HCT116 (cell line): ENCODE measurements at regions not wholly inside any gene's neighbourhood (a gene's known extent, or its start where the extent isn't known, plus 50 kb on each side); places are given as distances from the start of the nearest gene placed in this dataset.
"Not testable (repeated sequence)": the region's sequence is repeated elsewhere in the genome, so short reads cannot be mapped to it uniquely, and the experiment has no call there.

ENCODE experiments used
- ATAC-seq: fragments of 200-7000 bp; cut with Tn5 transposase; 2 replicates; pipeline ENCODE4 v1.9.1; 2020; ENCODE audit warnings: mild to moderate bottlenecking, moderate library complexity
- BruUV-seq: library from RNA; stranded (reverse); fragments of 400-500 nt; replicated peaks from 2 replicates; lab custom pipeline; 2021; lab: Mats Ljungman, UMichigan
- CTCF ChIA-PET: fragments of 300-600 bp; sonication (Branson Sonifier 250); formaldehyde crosslinking; loops from one replicate; lab custom pipeline; 2021; ENCODE audit warnings: antibody characterized with exemption; lab: Charles Lee
- POLR2A ChIA-PET: fragments of 300-600, 350-600 bp; sonication (Branson Sonifier 250); formaldehyde crosslinking; loops from one replicate; lab custom pipeline; 2021; ENCODE audit warnings: antibody characterized with exemption; lab: Charles Lee
- RAD21 ChIA-PET, 2 experiments: fragments of 300-600 bp; sonication (Branson Sonifier 250); formaldehyde crosslinking; loops; one replicate each; lab custom pipeline; 2023; ENCODE audit warnings: low total read pairs in 2 of 2; ENCODE audit not compliant: uncharacterized antibody in 2 of 2, unreplicated experiment in 2 of 2, low non-redundant PET in 1 of 2; lab: Charles Lee
- DNase-seq: peaks from one replicate; pipeline ENCODE4 v3.0.0-alpha.2; 2010; ENCODE audit warnings: low read depth, low spot score
- H2AFZ ChIP-seq: fragments of 200-600 bp; shearing (Covaris generic), sonication (generic); 2 replicates; pipeline ENCODE4 v1.6.1; 2017; ENCODE audit warnings: low read depth, mixed run types, mixed read lengths, antibody characterized with exemption, low read length; ENCODE audit not compliant: poor library complexity, severe bottlenecking
- H3K27ac ChIP-seq: 2 replicates; pipeline ENCODE4 v1.5.1; 2012; ENCODE audit warnings: low read depth, low read length
- H3K27me3 ChIP-seq: fragments of 200-600 bp; sonication (generic); 2 replicates; pipeline ENCODE4 v1.6.1; 2016; ENCODE audit warnings: mixed run types, low read length, mixed read lengths; ENCODE audit not compliant: insufficient read depth
- H3K36me3 ChIP-seq, 2 experiments: fragments of 200-500 bp in 1 of 2; fragments of 200-600 bp in 1 of 2; sonication (Bioruptor generic) in 1 of 2; sonication (generic) in 1 of 2; 2 replicates each; pipeline versions ENCODE4 v1.5.1 to v1.6.1; 2014 to 2016; ENCODE audit warnings: low read length in 2 of 2, inconsistent platforms in 1 of 2, mixed read lengths in 1 of 2, mixed run types in 1 of 2; ENCODE audit not compliant: insufficient read depth in 2 of 2, control insufficient read depth in 1 of 2
- H3K4me1 ChIP-seq, 2 experiments: fragments of 200-600 bp in 1 of 2; sonication (generic) in 1 of 2; 2 replicates each; pipeline versions ENCODE4 v1.5.1 to v1.6.1; 2012 to 2017; ENCODE audit warnings: low read length in 2 of 2, inconsistent platforms in 1 of 2, mild to moderate bottlenecking in 1 of 2, mixed read lengths in 1 of 2, mixed run types in 1 of 2, moderate library complexity in 1 of 2; ENCODE audit not compliant: insufficient read depth in 2 of 2, control insufficient read depth in 1 of 2
- H3K4me2 ChIP-seq: fragments of 200-600 bp; sonication (generic); 2 replicates; pipeline ENCODE4 v1.6.1; 2017; ENCODE audit warnings: mixed run types, low read length, mixed read lengths
- H3K4me3 ChIP-seq, 2 experiments: fragments of 200-600 bp in 1 of 2; sonication (generic) in 1 of 2; replicated peaks in 1 of 2; 2 replicates each; pipeline ENCODE4 v1.5.1; 2011 to 2016; ENCODE audit warnings: low read length in 2 of 2, control low read depth in 1 of 2, low read depth in 1 of 2, mild to moderate bottlenecking in 1 of 2, mixed read lengths in 1 of 2, mixed run types in 1 of 2
- H3K79me2 ChIP-seq: fragments of 200-600 bp; sonication (generic); 2 replicates; pipeline ENCODE4 v1.6.1; 2017; ENCODE audit warnings: mild to moderate bottlenecking, mixed run types, low read length, moderate library complexity, mixed read lengths; ENCODE audit not compliant: insufficient read depth
- H3K9ac ChIP-seq: fragments of 200-600 bp; sonication (generic); 2 replicates; pipeline ENCODE4 v1.6.1; 2016; ENCODE audit warnings: low read length, mixed read lengths
- H3K9me2 ChIP-seq: fragments of 200-600 bp; sonication (generic), shearing (Covaris generic); 2 replicates; pipeline ENCODE4 v1.6.1; 2017; ENCODE audit warnings: mixed run types, mild to moderate bottlenecking, moderate library complexity; ENCODE audit not compliant: insufficient read depth
- H3K9me3 ChIP-seq, 2 experiments: fragments of 200-500 bp in 1 of 2; fragments of 200-600 bp in 1 of 2; sonication (Bioruptor generic) in 1 of 2; sonication (generic) in 1 of 2; 2 replicates each; pipeline ENCODE4 v1.6.1; 2014 to 2017; ENCODE audit warnings: low read length in 2 of 2, mixed read lengths in 2 of 2, inconsistent platforms in 1 of 2, low read depth in 1 of 2, mild to moderate bottlenecking in 1 of 2, mixed run types in 1 of 2, moderate library complexity in 1 of 2; ENCODE audit not compliant: control insufficient read depth in 1 of 2, insufficient read depth in 1 of 2
- H4K20me1 ChIP-seq: fragments of 200-600 bp; sonication (generic), shearing (Covaris generic); 2 replicates; pipeline ENCODE4 v1.6.1; 2017; ENCODE audit warnings: mixed run types, mild to moderate bottlenecking, moderate library complexity; ENCODE audit not compliant: insufficient read depth
- intact Hi-C: fragments of 100-400 bp; cut with micrococcal nuclease; formaldehyde crosslinking; loops from 2 replicates; pipeline ENCODE4 v1.10.0; 2022

GRCh38 chr16:33932191-33932590 is 472.8 kb downstream of the TP53TG3F start:
- H3K4me1 ChIP-seq, H3K27me3 ChIP-seq, H3K27ac ChIP-seq, H3K79me2 ChIP-seq, H3K9me2 ChIP-seq, POLR2A ChIA-PET, BruUV-seq, CTCF ChIA-PET, ATAC-seq, RAD21 ChIA-PET, H2AFZ ChIP-seq, intact Hi-C loops, H3K4me2 ChIP-seq, H3K9ac ChIP-seq, H4K20me1 ChIP-seq, H3K9me3 ChIP-seq, H3K36me3 ChIP-seq, H3K4me3 ChIP-seq, DNase-seq: not testable (repeated sequence)

GRCh38 chr16:33933039-33933438 is 473.6 kb downstream of the TP53TG3F start:
- BruUV-seq, H3K27ac ChIP-seq, H3K4me3 ChIP-seq, CTCF ChIA-PET, H3K4me2 ChIP-seq, RAD21 ChIA-PET, H2AFZ ChIP-seq, H3K9me3 ChIP-seq, H3K4me1 ChIP-seq, H3K79me2 ChIP-seq, ATAC-seq, POLR2A ChIA-PET, H3K9ac ChIP-seq, intact Hi-C loops, H3K36me3 ChIP-seq, H3K27me3 ChIP-seq, H3K9me2 ChIP-seq, DNase-seq, H4K20me1 ChIP-seq: not testable (repeated sequence)

- intact Hi-C loops, POLR2A ChIA-PET, RAD21 ChIA-PET, H2AFZ ChIP-seq, H3K9ac ChIP-seq, H3K79me2 ChIP-seq, ATAC-seq, H3K36me3 ChIP-seq, H3K27me3 ChIP-seq, H3K4me3 ChIP-seq, DNase-seq, H3K9me2 ChIP-seq, H3K4me2 ChIP-seq, CTCF ChIA-PET, H3K27ac ChIP-seq, H4K20me1 ChIP-seq, BruUV-seq, H3K4me1 ChIP-seq, H3K9me3 ChIP-seq: not testable (repeated sequence)
Measured at GRCh38 chr16:33935766-33936165, 476.4 kb downstream of the TP53TG3F start.

- intact Hi-C loops, H3K4me2 ChIP-seq, H3K9me3 ChIP-seq, H3K27me3 ChIP-seq, DNase-seq, CTCF ChIA-PET, H3K27ac ChIP-seq, H4K20me1 ChIP-seq, BruUV-seq, H2AFZ ChIP-seq, H3K9ac ChIP-seq, ATAC-seq, H3K36me3 ChIP-seq, H3K79me2 ChIP-seq, POLR2A ChIA-PET, H3K9me2 ChIP-seq, RAD21 ChIA-PET, H3K4me3 ChIP-seq, H3K4me1 ChIP-seq: not testable (repeated sequence)
Measured at GRCh38 chr16:33938097-33938496, 478.7 kb downstream of the TP53TG3F start.

GRCh38 chr16:33961536-33961935 is 502.1 kb downstream of the TP53TG3F start:
- RAD21 ChIA-PET, CTCF ChIA-PET, ATAC-seq, H3K9ac ChIP-seq, BruUV-seq, H3K36me3 ChIP-seq, H3K9me2 ChIP-seq, H2AFZ ChIP-seq, H3K4me2 ChIP-seq, H3K9me3 ChIP-seq, H3K27ac ChIP-seq, H3K79me2 ChIP-seq, H3K4me3 ChIP-seq, intact Hi-C loops, DNase-seq, H4K20me1 ChIP-seq, H3K27me3 ChIP-seq, H3K4me1 ChIP-seq, POLR2A ChIA-PET: not testable (repeated sequence)
